ENCODE measurements at regions not wholly inside any gene's neighbourhood (a gene's known extent, or its start where the extent isn't known, plus 50 kb on each side); places are given as distances from the start of the nearest gene placed in this dataset.

DNA sequence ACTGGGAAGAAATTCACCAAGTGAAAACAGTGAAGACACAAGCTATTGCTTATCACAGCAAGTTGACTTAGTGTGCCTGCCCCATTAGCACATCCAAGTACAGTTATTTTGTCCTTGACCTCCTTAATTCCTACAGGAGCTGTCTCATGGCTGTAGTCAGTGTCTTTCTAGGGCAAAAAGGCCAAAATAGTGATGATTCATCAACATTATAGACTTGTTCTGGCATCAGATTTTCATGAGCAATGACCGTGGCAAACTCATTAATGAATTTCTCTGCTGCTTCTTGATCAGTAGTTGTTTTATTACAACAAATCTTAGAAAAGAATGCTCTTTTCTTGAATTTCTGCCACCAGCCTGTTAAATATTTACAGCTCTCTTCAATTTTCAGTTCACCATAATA lies 1169.3 kb upstream of the DDX18 start:
- Mint-ChIP-seq H3K27ac (ENCODE audit: unreplicated experiment) (no peak overlapping the region), H3K4me1 (ENCODE audit: low read depth, unreplicated experiment) (no peaks in the 10 kb centered on the region), H3K4me3 (ENCODE audit: unreplicated experiment) (no peak overlapping the region), H3K27me3 (ENCODE audit: low read depth, unreplicated experiment) (no peaks in the 10 kb centered on the region), H3K9me3 (ENCODE audit: unreplicated experiment) (no peaks in the 10 kb centered on the region), H3K36me3 (ENCODE audit: low read depth, unreplicated experiment) (no peaks in the 10 kb centered on the region)
- no peaks in the 10 kb centered on the region for H3K27me3 ChIP-seq (ENCODE audit: insufficient read depth, low read length)
- TF ChIP-seq, protein P1, sequence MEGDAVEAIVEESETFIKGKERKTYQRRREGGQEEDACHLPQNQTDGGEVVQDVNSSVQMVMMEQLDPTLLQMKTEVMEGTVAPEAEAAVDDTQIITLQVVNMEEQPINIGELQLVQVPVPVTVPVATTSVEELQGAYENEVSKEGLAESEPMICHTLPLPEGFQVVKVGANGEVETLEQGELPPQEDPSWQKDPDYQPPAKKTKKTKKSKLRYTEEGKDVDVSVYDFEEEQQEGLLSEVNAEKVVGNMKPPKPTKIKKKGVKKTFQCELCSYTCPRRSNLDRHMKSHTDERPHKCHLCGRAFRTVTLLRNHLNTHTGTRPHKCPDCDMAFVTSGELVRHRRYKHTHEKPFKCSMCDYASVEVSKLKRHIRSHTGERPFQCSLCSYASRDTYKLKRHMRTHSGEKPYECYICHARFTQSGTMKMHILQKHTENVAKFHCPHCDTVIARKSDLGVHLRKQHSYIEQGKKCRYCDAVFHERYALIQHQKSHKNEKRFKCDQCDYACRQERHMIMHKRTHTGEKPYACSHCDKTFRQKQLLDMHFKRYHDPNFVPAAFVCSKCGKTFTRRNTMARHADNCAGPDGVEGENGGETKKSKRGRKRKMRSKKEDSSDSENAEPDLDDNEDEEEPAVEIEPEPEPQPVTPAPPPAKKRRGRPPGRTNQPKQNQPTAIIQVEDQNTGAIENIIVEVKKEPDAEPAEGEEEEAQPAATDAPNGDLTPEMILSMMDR (IDR thresholded peaks at IDR 0.05; ENCODE audit: insufficient read depth, low read depth, low read length) = no peak
- TF ChIP-seq EZH2 (IDR thresholded peaks at IDR 0.05; ENCODE audit: insufficient read depth, low read length) = no peak
- peaks cover 2% of the 10 kb centered on the region for H3K9me3 ChIP-seq (ENCODE audit: insufficient read depth, low read depth, low read length)
- no peaks in the 10 kb centered on the region for H3K79me2 ChIP-seq (ENCODE audit: insufficient read depth, low read length)
- no peak overlapping the region for H3K4me2 ChIP-seq (ENCODE audit: low read length)
- no peak overlapping the region for H2AFZ ChIP-seq (ENCODE audit: low read depth, low read length)
- H3K36me3 ChIP-seq (ENCODE audit: insufficient read depth, low read length) = no peaks in the 10 kb centered on the region
- no peak for DNase-seq (ENCODE audit: low read depth)
- H3K4me3 ChIP-seq (ENCODE audit: insufficient read depth, low read depth, low read length) = no peak overlapping the region
- no peaks in the 10 kb centered on the region for H4K20me1 ChIP-seq (ENCODE audit: insufficient read depth, low read length)
- no peak for FAIRE-seq
- no peak overlapping the region for H3K9ac ChIP-seq (ENCODE audit: low read length)
- H3K4me1 ChIP-seq (ENCODE audit: insufficient read depth, low read length) = no peaks in the 10 kb centered on the region
- H3K27ac ChIP-seq (ENCODE audit: low read depth, low read length) = no peak overlapping the region

DNA sequence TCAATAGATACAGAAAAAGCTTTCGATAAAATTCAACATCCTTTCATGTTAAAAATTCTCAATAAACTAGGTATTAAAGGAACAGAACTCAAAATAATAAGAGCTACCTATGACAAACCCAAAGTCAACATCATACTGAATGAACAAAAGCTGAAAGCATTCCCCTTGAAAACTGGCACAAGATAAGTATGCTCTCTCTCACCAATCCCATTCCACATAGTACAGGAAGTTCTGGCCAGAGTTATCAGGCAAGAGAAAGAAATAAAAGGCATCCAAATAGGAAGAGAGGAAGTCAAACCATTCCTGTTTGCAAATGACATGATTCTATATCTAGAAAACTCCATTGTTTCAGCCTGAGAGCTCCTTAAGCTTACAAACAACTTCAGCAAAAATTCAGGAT lies 1145.8 kb upstream of the DDX18 start:
- H3K79me2 ChIP-seq (ENCODE audit: insufficient read depth, low read length) = no peaks in the 10 kb centered on the region
- DNase-seq (ENCODE audit: low read depth) (no peak), FAIRE-seq (no peak)
- no peaks in the 10 kb centered on the region for H3K9me3 ChIP-seq (ENCODE audit: insufficient read depth, low read depth, low read length)
- Mint-ChIP-seq H3K36me3 (ENCODE audit: low read depth, unreplicated experiment) (no peaks in the 10 kb centered on the region), H3K9me3 (ENCODE audit: unreplicated experiment) (no peaks in the 10 kb centered on the region), H3K4me1 (ENCODE audit: low read depth, unreplicated experiment) (peaks cover 9% of the 10 kb centered on the region), H3K27ac (ENCODE audit: unreplicated experiment) (no peak overlapping the region), H3K4me3 (ENCODE audit: unreplicated experiment) (no peak overlapping the region), H3K27me3 (ENCODE audit: low read depth, unreplicated experiment) (no peaks in the 10 kb centered on the region)
- H3K4me2 ChIP-seq (ENCODE audit: low read length) = no peak overlapping the region
- H3K27ac ChIP-seq (ENCODE audit: low read depth, low read length) = no peak overlapping the region
- TF ChIP-seq EZH2 (IDR thresholded peaks at IDR 0.05; ENCODE audit: insufficient read depth, low read length) = no peak
- TF ChIP-seq, protein P1 (IDR thresholded peaks at IDR 0.05; ENCODE audit: insufficient read depth, low read depth, low read length) = no peak
- no peak overlapping the region for H2AFZ ChIP-seq (ENCODE audit: low read depth, low read length)
- no peak overlapping the region for H3K9ac ChIP-seq (ENCODE audit: low read length)
- no peaks in the 10 kb centered on the region for H3K36me3 ChIP-seq (ENCODE audit: insufficient read depth, low read length)
- no peaks in the 10 kb centered on the region for H3K27me3 ChIP-seq (ENCODE audit: insufficient read depth, low read length)
- H3K4me3 ChIP-seq (ENCODE audit: insufficient read depth, low read depth, low read length) = no peak overlapping the region
- H3K4me1 ChIP-seq (ENCODE audit: insufficient read depth, low read length) = no peaks in the 10 kb centered on the region
- H4K20me1 ChIP-seq (ENCODE audit: insufficient read depth, low read length) = no peaks in the 10 kb centered on the region

DNA sequence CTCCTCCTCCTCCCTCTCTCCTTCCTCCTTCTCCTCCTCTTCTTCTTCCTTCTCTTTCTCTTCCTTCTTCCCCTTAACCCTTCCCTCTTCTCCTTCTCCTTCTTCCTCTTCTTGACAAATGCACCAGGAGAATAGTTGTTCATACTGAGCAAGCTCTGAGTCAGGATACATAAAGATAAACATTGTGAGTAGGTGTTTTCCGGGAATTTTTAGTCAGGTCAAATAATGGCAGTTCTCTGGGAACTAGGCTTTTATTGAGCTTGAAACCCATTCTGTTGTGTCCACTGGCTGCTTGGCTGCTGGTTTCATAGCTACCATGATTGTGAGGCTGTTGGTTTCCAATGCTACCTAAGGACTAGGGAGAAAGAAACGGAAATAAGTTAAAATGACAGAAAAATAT lies 1144.7 kb upstream of the DDX18 start:
- Mint-ChIP-seq H3K9me3 (ENCODE audit: unreplicated experiment) (no peaks in the 10 kb centered on the region), H3K4me1 (ENCODE audit: low read depth, unreplicated experiment) (peaks cover 9% of the 10 kb centered on the region), H3K27ac (ENCODE audit: unreplicated experiment) (peak overlapping the region; percentile 5), H3K36me3 (ENCODE audit: low read depth, unreplicated experiment) (no peaks in the 10 kb centered on the region), H3K4me3 (ENCODE audit: unreplicated experiment) (no peak overlapping the region), H3K27me3 (ENCODE audit: low read depth, unreplicated experiment) (no peaks in the 10 kb centered on the region)
- FAIRE-seq = no peak
- no peak overlapping the region for H2AFZ ChIP-seq (ENCODE audit: low read depth, low read length)
- DNase-seq (ENCODE audit: low read depth) = no peak
- H3K27me3 ChIP-seq (ENCODE audit: insufficient read depth, low read length) = no peaks in the 10 kb centered on the region
- no peaks in the 10 kb centered on the region for H3K4me1 ChIP-seq (ENCODE audit: insufficient read depth, low read length)
- TF ChIP-seq, protein P1 (IDR thresholded peaks at IDR 0.05; ENCODE audit: insufficient read depth, low read depth, low read length) = no peak
- no peak for TF ChIP-seq EZH2 (IDR thresholded peaks at IDR 0.05; ENCODE audit: insufficient read depth, low read length)
- H4K20me1 ChIP-seq (ENCODE audit: insufficient read depth, low read length) = no peaks in the 10 kb centered on the region
- no peak overlapping the region for H3K9ac ChIP-seq (ENCODE audit: low read length)
- no peaks in the 10 kb centered on the region for H3K9me3 ChIP-seq (ENCODE audit: insufficient read depth, low read depth, low read length)
- no peaks in the 10 kb centered on the region for H3K79me2 ChIP-seq (ENCODE audit: insufficient read depth, low read length)
- H3K36me3 ChIP-seq (ENCODE audit: insufficient read depth, low read length) = no peaks in the 10 kb centered on the region
- H3K4me2 ChIP-seq (ENCODE audit: low read length) = no peak overlapping the region
- no peak overlapping the region for H3K4me3 ChIP-seq (ENCODE audit: insufficient read depth, low read depth, low read length)
- no peak overlapping the region for H3K27ac ChIP-seq (ENCODE audit: low read depth, low read length)
